OCI-LY7 (cell line): ENCODE measurements at regions not wholly inside any gene's neighbourhood (a gene's known extent, or its start where the extent isn't known, plus 50 kb on each side); places are given as distances from the start of the nearest gene placed in this dataset.

Experiments used
- EZH2phosphoT487 ChIP-seq: fragments of 200-600 bp; sonication (generic); IDR thresholded peaks from 2 replicates; pipeline ENCODE4 v1.6.1; 2018; ENCODE audit warnings: low read depth, borderline replicate concordance, mild to moderate bottlenecking, mixed run types, antibody characterized with exemption, low read length, moderate library complexity, mixed read lengths
- TF ChIP-seq, protein P1 (sequence below): fragments of 200-600 bp; sonication (generic); conservative IDR thresholded peaks from 2 replicates; pipeline ENCODE4 v1.5.1; 2014; ENCODE audit warnings: mild to moderate bottlenecking, antibody characterized with exemption, low read length, moderate library complexity, mixed read lengths

DNA sequence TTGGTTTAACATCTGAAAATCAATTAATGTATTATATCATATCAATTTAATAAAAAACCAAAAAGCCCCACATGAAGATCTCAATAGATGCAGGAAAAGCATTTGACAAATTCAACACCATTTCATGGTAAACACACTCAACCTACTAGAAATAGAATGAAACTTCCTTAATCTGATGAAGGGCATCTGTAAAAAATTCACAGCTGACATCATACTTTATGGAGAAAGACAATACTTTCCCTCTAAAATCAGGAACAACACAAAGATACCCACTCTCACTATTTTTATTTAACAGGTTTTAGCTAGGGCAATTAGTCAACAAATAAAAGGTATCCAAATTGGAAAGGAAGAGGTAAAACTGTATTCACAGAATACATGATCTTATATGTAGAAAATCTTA lies 303.0 kb upstream of the ZEB2 start:
- TF ChIP-seq, protein P1, sequence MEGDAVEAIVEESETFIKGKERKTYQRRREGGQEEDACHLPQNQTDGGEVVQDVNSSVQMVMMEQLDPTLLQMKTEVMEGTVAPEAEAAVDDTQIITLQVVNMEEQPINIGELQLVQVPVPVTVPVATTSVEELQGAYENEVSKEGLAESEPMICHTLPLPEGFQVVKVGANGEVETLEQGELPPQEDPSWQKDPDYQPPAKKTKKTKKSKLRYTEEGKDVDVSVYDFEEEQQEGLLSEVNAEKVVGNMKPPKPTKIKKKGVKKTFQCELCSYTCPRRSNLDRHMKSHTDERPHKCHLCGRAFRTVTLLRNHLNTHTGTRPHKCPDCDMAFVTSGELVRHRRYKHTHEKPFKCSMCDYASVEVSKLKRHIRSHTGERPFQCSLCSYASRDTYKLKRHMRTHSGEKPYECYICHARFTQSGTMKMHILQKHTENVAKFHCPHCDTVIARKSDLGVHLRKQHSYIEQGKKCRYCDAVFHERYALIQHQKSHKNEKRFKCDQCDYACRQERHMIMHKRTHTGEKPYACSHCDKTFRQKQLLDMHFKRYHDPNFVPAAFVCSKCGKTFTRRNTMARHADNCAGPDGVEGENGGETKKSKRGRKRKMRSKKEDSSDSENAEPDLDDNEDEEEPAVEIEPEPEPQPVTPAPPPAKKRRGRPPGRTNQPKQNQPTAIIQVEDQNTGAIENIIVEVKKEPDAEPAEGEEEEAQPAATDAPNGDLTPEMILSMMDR, result no peak
- no peak for TF ChIP-seq EZH2phosphoT487
